Mesodermal cell (in vitro differentiated cells): ENCODE measurements at regions not wholly inside any gene's neighbourhood (a gene's known extent, or its start where the extent isn't known, plus 50 kb on each side); places are given as distances from the start of the nearest gene placed in this dataset.

Source experiments
- H3K27ac ChIP-seq: 2 replicates; pipeline ENCODE4 v1.7.0; 2013; ENCODE audit warnings: mild to moderate bottlenecking, low read depth, low read length, moderate library complexity; ENCODE audit not compliant: severe bottlenecking
- H3K36me3 ChIP-seq: 2 replicates; pipeline ENCODE4 v1.7.1; 2013; ENCODE audit warnings: mild to moderate bottlenecking, low read length, moderate library complexity; ENCODE audit not compliant: control insufficient read depth, insufficient read depth
- H3K4me1 ChIP-seq: one replicate; pipeline ENCODE4 v1.7.1; 2013; ENCODE audit warnings: mild to moderate bottlenecking, low read length; ENCODE audit not compliant: insufficient read depth, control insufficient read depth, poor library complexity, severe bottlenecking
- H3K4me3 ChIP-seq: 2 replicates; pipeline ENCODE4 v1.7.0; 2013; ENCODE audit warnings: low read length, control low read depth, mild to moderate bottlenecking; ENCODE audit not compliant: insufficient read depth, poor library complexity, severe bottlenecking; ENCODE audit errors: extremely low read depth
- H3K9me3 ChIP-seq: 2 replicates; pipeline ENCODE4 v1.7.1; 2013; ENCODE audit warnings: mild to moderate bottlenecking, low read length, moderate library complexity; ENCODE audit not compliant: control insufficient read depth
- WGBS, 2 experiments: methylation state at CpG; one replicate each; pipeline ENCODE4 v1.1.5; 2013; ENCODE audit warnings: missing lambda C conversion rate in 2 of 2; ENCODE audit not compliant: insufficient coverage in 2 of 2; 5-methylcytosine and 5-hydroxymethylcytosine counted together

GRCh38 chr6:91352878-91353277 lies 766.0 kb upstream of the MAP3K7 start:
- Histone ChIP-seq H3K27ac (no peak overlapping the region), H3K4me3 (no peak overlapping the region), H3K36me3 (no peaks in the 10 kb centered on the region), H3K9me3 (no peaks in the 10 kb centered on the region), H3K4me1 (no peaks in the 10 kb centered on the region)
- 46 to 93% methylated on average over 2 to 3 of the region's 4 CpGs for WGBS, 2 experiments

- H3K4me3 ChIP-seq = no peak overlapping the region
- H3K36me3 ChIP-seq = no peaks in the 10 kb centered on the region
- H3K9me3 ChIP-seq = no peaks in the 10 kb centered on the region
- WGBS, 2 experiments = no CpG with 5 or more reads among the region's 3 CpGs
- H3K4me1 ChIP-seq = no peaks in the 10 kb centered on the region
- no peak overlapping the region for H3K27ac ChIP-seq
Measured at GRCh38 chr6:91352321-91352720, 765.4 kb upstream of the MAP3K7 start.

GRCh38 chr6:91350146-91350908 lies 763.5 kb upstream of the MAP3K7 start:
- no peak overlapping the region for H3K4me3 ChIP-seq
- H3K4me1 ChIP-seq = no peaks in the 10 kb centered on the region
- H3K9me3 ChIP-seq = no peaks in the 10 kb centered on the region
- no peak overlapping the region for H3K27ac ChIP-seq
- H3K36me3 ChIP-seq = no peaks in the 10 kb centered on the region

- Histone ChIP-seq H3K27ac (no peak overlapping the region), H3K4me1 (no peaks in the 10 kb centered on the region), H3K36me3 (no peaks in the 10 kb centered on the region), H3K9me3 (no peaks in the 10 kb centered on the region), H3K4me3 (no peak overlapping the region)
- WGBS, 2 experiments = 19 to 40% methylated on average over 2 to 3 of the region's 3 CpGs
Measured at GRCh38 chr6:91341473-91341872, 754.6 kb upstream of the MAP3K7 start.

GRCh38 chr6:91340896-91341395 lies 754.1 kb upstream of the MAP3K7 start:
- no peaks in the 10 kb centered on the region for H3K9me3 ChIP-seq
- WGBS, 2 experiments = 33 to 34% methylated on average over 3 of the region's 3 CpGs
- no peak overlapping the region for H3K27ac ChIP-seq
- no peak overlapping the region for H3K4me3 ChIP-seq
- no peaks in the 10 kb centered on the region for H3K4me1 ChIP-seq
- H3K36me3 ChIP-seq = no peaks in the 10 kb centered on the region

GRCh38 chr6:91337967-91338366 lies 751.1 kb upstream of the MAP3K7 start:
- Histone ChIP-seq H3K4me3 (no peak overlapping the region), H3K27ac (no peak overlapping the region), H3K36me3 (no peaks in the 10 kb centered on the region), H3K4me1 (no peaks in the 10 kb centered on the region), H3K9me3 (no peaks in the 10 kb centered on the region)
- no CpG with 5 or more reads among the region's 4 CpGs for WGBS, 2 experiments

- Histone ChIP-seq H3K36me3 (no peaks in the 10 kb centered on the region), H3K4me3 (no peak overlapping the region), H3K4me1 (no peaks in the 10 kb centered on the region), H3K27ac (no peak overlapping the region), H3K9me3 (no peaks in the 10 kb centered on the region)
- WGBS, 2 experiments = 75% methylated on average over 1 of the region's 1 CpG; no CpG with 5 or more reads in 1 of the 2 experiments
Measured at GRCh38 chr6:91330896-91331295, 744.0 kb upstream of the MAP3K7 start.

- Histone ChIP-seq H3K36me3 (no peaks in the 10 kb centered on the region), H3K4me3 (no peak overlapping the region), H3K9me3 (no peaks in the 10 kb centered on the region), H3K4me1 (no peaks in the 10 kb centered on the region), H3K27ac (no peak overlapping the region)
- WGBS, 2 experiments = 78 to 88% methylated on average over 3 of the region's 3 CpGs
Measured at GRCh38 chr6:91328241-91328640, 741.4 kb upstream of the MAP3K7 start.

GRCh38 chr6:91324711-91325110 lies 737.8 kb upstream of the MAP3K7 start:
- H3K9me3 ChIP-seq = no peaks in the 10 kb centered on the region
- no peak overlapping the region for H3K27ac ChIP-seq
- no peak overlapping the region for H3K4me3 ChIP-seq
- H3K4me1 ChIP-seq = no peaks in the 10 kb centered on the region
- H3K36me3 ChIP-seq = no peaks in the 10 kb centered on the region
- WGBS, 2 experiments = 0 to 100% methylated on average over 1 of the region's 2 CpGs

GRCh38 chr6:91317984-91318383 lies 731.1 kb upstream of the MAP3K7 start:
- Histone ChIP-seq H3K9me3 (no peaks in the 10 kb centered on the region), H3K36me3 (no peaks in the 10 kb centered on the region), H3K4me3 (no peak overlapping the region), H3K4me1 (no peaks in the 10 kb centered on the region), H3K27ac (no peak overlapping the region)

GRCh38 chr6:91317247-91317835 lies 730.5 kb upstream of the MAP3K7 start:
- no peaks in the 10 kb centered on the region for H3K9me3 ChIP-seq
- H3K27ac ChIP-seq = no peak overlapping the region
- no CpG with 5 or more reads among the region's 2 CpGs for WGBS, 2 experiments
- no peaks in the 10 kb centered on the region for H3K4me1 ChIP-seq
- no peak overlapping the region for H3K4me3 ChIP-seq
- no peaks in the 10 kb centered on the region for H3K36me3 ChIP-seq
